ENCODE measurements at regions not wholly inside any gene's neighbourhood (a gene's known extent, or its start where the extent isn't known, plus 50 kb on each side); places are given as distances from the start of the nearest gene placed in this dataset.

- ChIA-PET POLR2A (ENCODE audit: low non-redundant PET) (no interaction called here), CTCF (no interaction called here)
- no peak for DNase-seq (ENCODE audit: low spot score)
- no peak overlapping the region for H3K27ac ChIP-seq
- no peak for TF ChIP-seq CTCF (conservative IDR thresholded peaks at IDR 0.05; ENCODE audit: low read depth)
Observed at GRCh38 chr12:68428724-68429501, 96.8 kb upstream of the MDM1 start.

GRCh38 chr12:68429696-68430095 lies 97.5 kb upstream of the MDM1 start:
- H3K27ac ChIP-seq, result no peak overlapping the region
- ChIA-PET CTCF (no interaction called here), POLR2A (ENCODE audit: low non-redundant PET) (no interaction called here)
- TF ChIP-seq CTCF (conservative IDR thresholded peaks at IDR 0.05; ENCODE audit: low read depth), result no peak
- no peak for DNase-seq (ENCODE audit: low spot score)

DNA sequence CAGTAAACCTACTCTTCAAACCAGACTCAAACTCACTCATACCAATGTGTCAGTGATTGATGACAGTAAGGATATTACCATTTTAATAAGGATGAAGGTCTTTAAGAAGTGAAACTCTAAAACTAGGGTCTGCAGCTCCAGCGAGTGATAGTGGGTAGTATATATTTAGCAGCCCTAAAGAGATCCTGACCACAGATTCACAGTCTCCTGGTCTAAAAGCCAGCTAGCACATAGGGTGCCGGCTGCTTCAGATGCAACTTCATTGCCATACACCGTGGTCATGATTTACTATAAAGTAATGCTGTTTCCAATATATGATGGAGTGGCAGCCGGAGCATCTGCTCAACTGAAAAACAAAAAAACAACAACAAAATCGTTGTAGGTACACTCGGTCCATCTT lies 99.6 kb upstream of the MDM1 start:
- DNase-seq (ENCODE audit: low spot score), result no peak
- H3K27ac ChIP-seq, result no peak overlapping the region
- POLR2A ChIA-PET (ENCODE audit: low non-redundant PET), result no interaction called here
- CTCF ChIA-PET, result no interaction called here
- no peak for TF ChIP-seq CTCF (conservative IDR thresholded peaks at IDR 0.05; ENCODE audit: low read depth)

DNA sequence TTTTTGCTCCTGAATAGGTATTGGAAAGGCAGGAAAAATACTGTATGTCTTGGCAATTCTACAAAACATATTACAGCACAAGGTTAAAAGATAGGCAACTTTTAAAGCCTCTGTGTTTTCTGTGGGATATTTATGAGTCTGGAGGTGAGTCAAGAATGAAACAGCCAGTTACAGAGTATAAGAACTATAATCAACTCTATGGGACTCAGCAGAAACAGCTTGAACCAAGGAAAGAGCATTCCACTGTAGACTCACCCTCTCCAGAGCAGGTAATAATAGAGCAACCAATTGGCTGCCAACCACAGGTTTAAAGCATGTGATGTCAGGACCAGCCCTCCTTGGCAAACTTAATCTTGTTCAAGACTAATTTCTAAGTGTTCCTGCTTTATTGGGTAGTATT lies 100.5 kb upstream of the MDM1 start:
- no peak overlapping the region for H3K27ac ChIP-seq
- CTCF ChIA-PET, result no interaction called here
- POLR2A ChIA-PET (ENCODE audit: low non-redundant PET), result no interaction called here

GRCh38 chr12:68434391-68435298 lies 102.5 kb upstream of the MDM1 start:
- no peak overlapping the region for H3K27ac ChIP-seq
- ChIA-PET POLR2A (ENCODE audit: low non-redundant PET) (no interaction called here), CTCF (no interaction called here)
- DNase-seq (ENCODE audit: low spot score), result peak; percentile 9
- TF ChIP-seq CTCF (conservative IDR thresholded peaks at IDR 0.05; ENCODE audit: low read depth), result no peak

More for the DNA sequence above, 100.5 kb upstream of the MDM1 start:
- no peak for TF ChIP-seq CTCF (conservative IDR thresholded peaks at IDR 0.05; ENCODE audit: low read depth)
- DNase-seq (ENCODE audit: low spot score), result no peak

DNA sequence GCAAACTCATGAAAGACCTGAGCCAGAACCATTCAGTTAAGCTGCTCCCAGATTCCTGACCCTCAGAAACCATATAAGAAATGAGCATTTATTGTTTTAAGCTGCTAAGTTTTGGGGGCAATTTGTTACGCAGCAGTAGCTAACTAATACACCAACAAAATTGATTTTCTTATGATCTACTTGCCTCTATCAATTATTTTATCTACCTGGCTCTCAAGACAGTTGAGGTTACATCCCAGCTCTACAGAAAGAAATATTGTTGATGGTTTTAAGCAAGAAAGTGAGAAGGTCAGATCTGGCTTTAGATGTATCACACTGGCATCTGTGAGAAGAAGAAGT lies 103.1 kb upstream of the MDM1 start:
- CTCF ChIA-PET, result no interaction called here
- no peak overlapping the region for H3K27ac ChIP-seq
- no peak for TF ChIP-seq CTCF (conservative IDR thresholded peaks at IDR 0.05; ENCODE audit: low read depth)
- POLR2A ChIA-PET (ENCODE audit: low non-redundant PET), result no interaction called here
- DNase-seq (ENCODE audit: low spot score), result no peak

Data from RWPE1 (cell line).